Retinal pigment epithelial cell (primary cell): ENCODE measurements at regions not wholly inside any gene's neighbourhood (a gene's known extent, or its start where the extent isn't known, plus 50 kb on each side); places are given as distances from the start of the nearest gene placed in this dataset.

ENCODE experiments used
- DNase-seq: peaks from one replicate; pipeline ENCODE4 v3.0.0-alpha.2; 2010; ENCODE audit warnings: low read depth
- H3K4me3 ChIP-seq: 2 replicates; pipeline ENCODE4 v1.5.1; 2011; ENCODE audit warnings: mild to moderate bottlenecking, low read length, control low read depth, moderate library complexity
- CTCF ChIP-seq: conservative IDR thresholded peaks from 2 replicates; pipeline ENCODE4 v1.5.1; 2011; ENCODE audit warnings: low read depth, low read length, control low read depth, inconsistent platforms

GRCh38 chr1:239630767-239631166 is 244.4 kb downstream of the CHRM3 start:
- TF ChIP-seq CTCF: no peak
- H3K4me3 ChIP-seq: no peak overlapping the region
- DNase-seq: no peak

DNA sequence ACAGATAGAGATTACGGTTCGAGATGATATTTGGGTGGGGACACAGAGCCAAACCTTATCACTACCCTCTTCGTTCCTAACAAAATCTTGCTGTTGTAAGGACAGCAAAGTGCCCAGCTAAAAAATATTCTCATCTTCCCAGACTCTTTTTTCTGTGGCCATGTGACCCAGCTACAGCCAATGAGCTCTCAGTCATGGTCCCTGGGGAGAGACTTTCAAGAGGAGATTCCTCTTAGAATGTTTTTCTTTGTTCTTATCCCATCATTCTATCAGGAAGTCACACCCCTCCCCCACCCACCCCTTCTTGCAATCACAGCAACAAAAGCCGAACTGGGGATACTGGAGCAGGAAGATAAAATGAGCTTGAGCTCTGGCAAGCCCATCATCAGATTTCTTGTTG is 247.1 kb downstream of the CHRM3 start:
- H3K4me3 ChIP-seq: no peak overlapping the region
- TF ChIP-seq CTCF: no peak
- no peak for DNase-seq

DNA sequence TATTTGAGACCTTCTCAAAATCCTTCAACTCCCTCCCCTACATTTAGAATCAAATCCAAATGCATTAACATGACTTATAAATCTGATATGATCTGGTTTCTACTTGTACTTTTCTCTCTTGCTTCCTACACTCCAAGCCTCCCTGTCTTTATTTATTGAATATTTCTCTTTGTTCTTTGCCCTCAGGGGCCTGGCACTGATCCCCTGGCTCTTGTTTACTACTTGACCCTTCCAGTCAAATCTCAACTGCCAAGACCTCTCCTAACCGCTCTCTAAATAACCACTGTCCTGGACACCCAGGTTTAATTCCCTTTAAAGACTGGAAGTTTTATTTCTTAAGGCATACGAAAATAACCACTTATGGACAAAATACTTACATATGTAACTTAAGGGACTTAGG is 248.9 kb downstream of the CHRM3 start:
- DNase-seq: no peak
- no peak overlapping the region for H3K4me3 ChIP-seq
- no peak for TF ChIP-seq CTCF

- H3K4me3 ChIP-seq: no peak overlapping the region
- no peak for TF ChIP-seq CTCF
- DNase-seq: no peak
Observed at GRCh38 chr1:239636347-239636746, 250.0 kb downstream of the CHRM3 start.

DNA sequence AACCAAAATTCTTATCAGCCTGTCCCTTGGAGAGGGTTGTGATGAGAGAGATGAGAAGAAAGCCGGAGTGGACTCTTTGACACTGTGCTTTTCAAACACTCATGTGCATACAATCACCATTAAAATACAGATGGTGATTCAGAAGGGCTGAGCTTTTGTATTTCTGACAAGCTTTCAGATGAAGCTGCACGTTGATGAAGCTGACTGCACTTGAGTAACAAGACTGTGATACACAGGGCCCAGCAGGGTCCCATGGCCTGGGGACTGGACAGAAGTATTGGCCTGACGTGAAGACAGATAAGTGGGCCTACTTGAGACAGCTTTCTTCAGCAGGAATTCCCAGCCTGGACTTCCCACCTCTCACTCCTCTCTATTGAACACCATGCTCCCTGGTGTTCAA is 258.2 kb downstream of the CHRM3 start:
- DNase-seq: no peak
- H3K4me3 ChIP-seq: no peak overlapping the region
- no peak for TF ChIP-seq CTCF

GRCh38 chr1:239647045-239647444 is 260.7 kb downstream of the CHRM3 start:
- no peak for TF ChIP-seq CTCF
- no peak overlapping the region for H3K4me3 ChIP-seq
- no peak for DNase-seq

DNA sequence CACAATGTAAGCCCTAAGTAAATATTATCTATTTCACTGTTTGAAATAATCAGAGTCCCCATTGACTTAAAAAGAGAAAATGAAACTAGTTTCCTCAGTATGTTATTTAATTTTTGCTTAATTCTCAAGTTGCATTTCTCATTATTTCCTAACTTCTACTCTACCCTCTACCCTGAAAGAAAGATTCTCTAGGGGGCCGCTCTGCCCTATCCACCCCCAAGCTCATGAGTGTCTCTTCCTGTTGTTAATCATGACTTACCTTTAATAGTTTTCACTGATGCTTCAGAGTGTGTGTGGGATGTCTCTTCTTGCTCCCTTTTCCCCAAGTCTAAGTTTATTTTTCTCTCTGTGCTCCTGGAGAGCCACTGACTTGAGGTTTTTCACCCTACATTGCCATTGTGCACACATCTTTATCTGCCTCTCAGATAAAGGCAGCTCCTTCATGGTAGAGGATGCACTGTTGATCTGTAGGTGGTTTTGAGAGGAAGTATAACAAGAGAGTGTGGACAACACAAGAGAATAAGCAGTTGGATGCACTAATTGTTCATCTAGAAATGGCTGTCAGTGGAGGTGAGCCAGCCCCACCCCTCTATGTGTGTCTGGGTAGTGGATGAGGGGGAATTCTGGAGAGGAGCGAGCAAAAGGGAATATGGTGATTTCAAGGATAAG is 261.7 kb downstream of the CHRM3 start:
- no peak for TF ChIP-seq CTCF
- H3K4me3 ChIP-seq: no peak overlapping the region
- no peak for DNase-seq
